A549 (cell line): ENCODE measurements at regions not wholly inside any gene's neighbourhood (a gene's known extent, or its start where the extent isn't known, plus 50 kb on each side); places are given as distances from the start of the nearest gene placed in this dataset.

ENCODE experiments used
- CHD4 ChIP-seq: fragments of 200-600 bp; sonication (generic); IDR thresholded peaks from 2 replicates; pipeline ENCODE4 v1.6.1; 2016; ENCODE audit warnings: antibody characterized with exemption, mild to moderate bottlenecking, borderline replicate concordance
- CTCF ChIP-seq: fragments of >200 bp; sonication (Bioruptor Twin); formaldehyde crosslinking; IDR thresholded peaks from 3 replicates; pipeline ENCODE4 v1.5.1; 2016
- EP300 ChIP-seq, 2 experiments: fragments of >200 bp; sonication (Bioruptor Twin); formaldehyde crosslinking; IDR thresholded peaks; 2 replicates in 1 of 2; 3 replicates in 1 of 2; pipeline ENCODE4 v1.6.1; 2016 to 2017
- HOXA7 ChIP-seq: fragments of 250-450 bp; sonication (Bioruptor Pico); IDR thresholded peaks from 2 replicates; pipeline ENCODE4 v1.5.0; 2020; ENCODE audit warnings: mild to moderate bottlenecking, moderate library complexity
- KDM5A ChIP-seq: fragments of 200-600 bp; sonication (generic); IDR thresholded peaks from 2 replicates; pipeline ENCODE4 v1.6.1; 2016; ENCODE audit warnings: antibody characterized with exemption, mild to moderate bottlenecking
- MAFK ChIP-seq: fragments of 450-650 bp; IDR thresholded peaks from 2 replicates; pipeline ENCODE4 v1.6.1; 2014; ENCODE audit not compliant: partially characterized antibody
- MAX ChIP-seq: IDR thresholded peaks from 2 replicates; pipeline ENCODE4 v1.6.1; 2012
- NFE2L2 ChIP-seq: fragments of 150-350 bp; conservative IDR thresholded peaks from 2 replicates; pipeline ENCODE4 v1.6.1; 2014; ENCODE audit warnings: low read length
- POLR2A ChIP-seq: IDR thresholded peaks from 2 replicates; pipeline ENCODE4 v1.6.1; 2012; ENCODE audit warnings: mild to moderate bottlenecking, low read length
- POLR2AphosphoS2 ChIP-seq: conservative IDR thresholded peaks from 2 replicates; pipeline ENCODE4 v1.6.1; 2012; ENCODE audit warnings: low read length, improper control_type of control experiment, inconsistent platforms
- RAD21 ChIP-seq, 2 experiments: fragments of >200 bp in 1 of 2; sonication (Bioruptor Twin) in 1 of 2; formaldehyde crosslinking in 1 of 2; IDR thresholded peaks in 1 of 2; conservative IDR thresholded peaks in 1 of 2; 2 replicates in 1 of 2; 3 replicates in 1 of 2; pipeline ENCODE4 v1.6.1; 2012 to 2018; ENCODE audit warnings: inconsistent platforms in 1 of 2

GRCh38 chr14:51546099-51546498 lies 105.6 kb upstream of the FRMD6 start:
- TF ChIP-seq EP300 (IDR thresholded peaks at IDR 0.05): no peak
- no peak for TF ChIP-seq CTCF
- no peak for TF ChIP-seq POLR2A
- TF ChIP-seq RAD21 (conservative IDR thresholded peaks at IDR 0.05 in 1 of 2, IDR thresholded peaks at IDR 0.05 in 1 of 2): no peak
- no peak for TF ChIP-seq MAFK
- no peak for TF ChIP-seq MAX
- TF ChIP-seq HOXA7 (CRISPR knock-in tag): no peak
- no peak for TF ChIP-seq CHD4
- no peak for TF ChIP-seq POLR2AphosphoS2
- no peak for TF ChIP-seq NFE2L2
- TF ChIP-seq KDM5A: no peak
